ENCODE measurements at regions not wholly inside any gene's neighbourhood (a gene's known extent, or its start where the extent isn't known, plus 50 kb on each side); places are given as distances from the start of the nearest gene placed in this dataset.

- DNase-seq (ENCODE audit: low spot score) = no peak
Measured at GRCh38 chr1:234975941-234976860, 152.4 kb downstream of the TOMM20 start.

GRCh38 chr1:234975122-234975940, 153.3 kb downstream of the TOMM20 start:
- peak; percentile 94 for DNase-seq (ENCODE audit: low spot score)

GRCh38 chr1:234973426-234974250, 155.0 kb downstream of the TOMM20 start:
- no peak for DNase-seq (ENCODE audit: low spot score)

GRCh38 chr1:234972411-234973191, 156.0 kb downstream of the TOMM20 start:
- DNase-seq (ENCODE audit: low spot score) = no peak

GRCh38 chr1:234971586-234972297, 156.9 kb downstream of the TOMM20 start:
- DNase-seq (ENCODE audit: low spot score) = no peak

GRCh38 chr1:234970731-234971476, 157.7 kb downstream of the TOMM20 start:
- DNase-seq (ENCODE audit: low spot score) = peak; percentile 98

GRCh38 chr1:234970401-234970730, 158.3 kb downstream of the TOMM20 start:
- DNase-seq (ENCODE audit: low spot score) = peak; percentile 84

- peak; percentile 81 for DNase-seq (ENCODE audit: low spot score)
Measured at GRCh38 chr1:234969581-234970400, 158.8 kb downstream of the TOMM20 start.

- DNase-seq (ENCODE audit: low spot score) = no peak
Measured at GRCh38 chr1:234969011-234969441, 159.6 kb downstream of the TOMM20 start.

- DNase-seq (ENCODE audit: low spot score) = no peak
Measured at GRCh38 chr1:234968451-234968850, 160.2 kb downstream of the TOMM20 start.

GRCh38 chr1:234967121-234967520, 161.5 kb downstream of the TOMM20 start:
- no peak for DNase-seq (ENCODE audit: low spot score)

GRCh38 chr1:234965111-234965510, 163.5 kb downstream of the TOMM20 start:
- no peak for DNase-seq (ENCODE audit: low spot score)

- DNase-seq (ENCODE audit: low spot score) = no peak
Measured at GRCh38 chr1:234963904-234964702, 164.5 kb downstream of the TOMM20 start.

- peak; percentile 95 for DNase-seq (ENCODE audit: low spot score)
Measured at GRCh38 chr1:234963180-234963903, 165.3 kb downstream of the TOMM20 start.

- peak; percentile 99 for DNase-seq (ENCODE audit: low spot score)
Measured at GRCh38 chr1:234962340-234962989, 166.2 kb downstream of the TOMM20 start.

- DNase-seq (ENCODE audit: low spot score) = peak; percentile 93
Measured at GRCh38 chr1:234961456-234962339, 166.9 kb downstream of the TOMM20 start.

All from H4 (cell line).